ENCODE measurements at regions not wholly inside any gene's neighbourhood (a gene's known extent, or its start where the extent isn't known, plus 50 kb on each side); places are given as distances from the start of the nearest gene placed in this dataset.

DNA sequence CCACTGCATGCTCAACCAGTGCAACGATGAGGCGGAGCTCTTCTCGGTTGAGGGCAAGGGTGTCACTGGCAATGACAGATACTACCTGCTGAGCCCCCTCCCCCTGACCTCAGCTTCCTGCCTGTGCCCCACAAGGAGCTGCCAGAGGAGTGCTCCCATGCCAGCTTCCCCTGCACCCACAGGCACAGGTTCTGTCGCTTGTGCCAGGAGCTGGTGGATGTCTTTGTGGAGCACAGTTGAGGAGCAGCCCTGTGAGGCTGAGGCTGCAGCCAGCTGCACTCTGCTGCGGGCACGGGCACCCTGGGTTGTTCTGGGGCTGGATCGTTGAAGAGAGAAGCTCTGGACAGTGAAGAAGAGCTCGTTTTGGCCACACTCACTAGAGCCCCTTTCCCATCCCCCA is 165.3 kb upstream of the ZNF267 start:
- TF ChIP-seq, protein P1, sequence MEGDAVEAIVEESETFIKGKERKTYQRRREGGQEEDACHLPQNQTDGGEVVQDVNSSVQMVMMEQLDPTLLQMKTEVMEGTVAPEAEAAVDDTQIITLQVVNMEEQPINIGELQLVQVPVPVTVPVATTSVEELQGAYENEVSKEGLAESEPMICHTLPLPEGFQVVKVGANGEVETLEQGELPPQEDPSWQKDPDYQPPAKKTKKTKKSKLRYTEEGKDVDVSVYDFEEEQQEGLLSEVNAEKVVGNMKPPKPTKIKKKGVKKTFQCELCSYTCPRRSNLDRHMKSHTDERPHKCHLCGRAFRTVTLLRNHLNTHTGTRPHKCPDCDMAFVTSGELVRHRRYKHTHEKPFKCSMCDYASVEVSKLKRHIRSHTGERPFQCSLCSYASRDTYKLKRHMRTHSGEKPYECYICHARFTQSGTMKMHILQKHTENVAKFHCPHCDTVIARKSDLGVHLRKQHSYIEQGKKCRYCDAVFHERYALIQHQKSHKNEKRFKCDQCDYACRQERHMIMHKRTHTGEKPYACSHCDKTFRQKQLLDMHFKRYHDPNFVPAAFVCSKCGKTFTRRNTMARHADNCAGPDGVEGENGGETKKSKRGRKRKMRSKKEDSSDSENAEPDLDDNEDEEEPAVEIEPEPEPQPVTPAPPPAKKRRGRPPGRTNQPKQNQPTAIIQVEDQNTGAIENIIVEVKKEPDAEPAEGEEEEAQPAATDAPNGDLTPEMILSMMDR (IDR thresholded peaks at IDR 0.05), result no peak
- no peak for TF ChIP-seq ZFX (IDR thresholded peaks at IDR 0.05; ENCODE audit: borderline replicate concordance)

All from 22Rv1 (cell line).